Breast epithelium (tissue), 4 donors: ENCODE measurements at regions not wholly inside any gene's neighbourhood (a gene's known extent, or its start where the extent isn't known, plus 50 kb on each side); places are given as distances from the start of the nearest gene placed in this dataset.

Experiments used
- DNase-seq, 2 donors: peaks; one replicate each; pipeline ENCODE4 v3.0.0-alpha.2; 2019; ENCODE audit warnings: low spot score in 2 of 2
- H3K27ac ChIP-seq, 2 donors: fragments of 200-600 bp; sonication (generic) in 1 of 2; one replicate each; pipeline ENCODE4 v1.5.1; 2016 to 2019; ENCODE audit warnings: mild to moderate bottlenecking in 1 of 2
- H3K27me3 ChIP-seq, 2 donors: fragments of 200-600 bp; sonication (generic) in 1 of 2; one replicate each; pipeline versions ENCODE4 v1.5.1 to v1.6.0; 2017 to 2019; ENCODE audit warnings: control low read depth in 1 of 2, mild to moderate bottlenecking in 1 of 2
- H3K36me3 ChIP-seq: fragments of 200-600 bp; one replicate; pipeline ENCODE4 v1.5.1; 2019
- H3K4me1 ChIP-seq, 2 donors: fragments of 200-600 bp; sonication (generic); one replicate each; pipeline ENCODE4 v1.5.1; 2016 to 2019; ENCODE audit warnings: control low read depth in 1 of 2
- H3K4me3 ChIP-seq, 3 donors: fragments of 200-600 bp; sonication (generic); 1 replicate in 2 of 3; 2 replicates in 1 of 3; pipeline ENCODE4 v1.5.1; 2016 to 2019; ENCODE audit warnings: mild to moderate bottlenecking in 3 of 3, moderate library complexity in 2 of 3
- H3K9me3 ChIP-seq, 2 donors: fragments of 200-600 bp; sonication (generic) in 1 of 2; one replicate each; pipeline ENCODE4 v1.5.1; 2016 to 2019; ENCODE audit warnings: control low read depth in 1 of 2
- POLR2A ChIP-seq: fragments of 450-650 bp; IDR thresholded peaks from one replicate; pipeline ENCODE4 v1.6.1; 2016; ENCODE audit warnings: antibody characterized with exemption, mild to moderate bottlenecking, moderate library complexity
- POLR2AphosphoS5 ChIP-seq, 3 donors: sonication (generic); formaldehyde crosslinking; IDR thresholded peaks; one replicate each; pipeline ENCODE4 v1.6.1; 2017; ENCODE audit warnings: antibody characterized with exemption in 3 of 3
- intact Hi-C: fragments of 100-400 bp; cut with DNase I; formaldehyde crosslinking; loops from one replicate; pipeline ENCODE4 v1.15.1; 2023; ENCODE audit warnings: low total_unique reads
- TF ChIP-seq, protein P1 (sequence below), 3 donors: fragments of 450-650 bp; IDR thresholded peaks; one replicate each; pipeline ENCODE4 v1.5.1; 2016 to 2017; ENCODE audit warnings: antibody characterized with exemption in 3 of 3, mild to moderate bottlenecking in 3 of 3, moderate library complexity in 3 of 3

DNA sequence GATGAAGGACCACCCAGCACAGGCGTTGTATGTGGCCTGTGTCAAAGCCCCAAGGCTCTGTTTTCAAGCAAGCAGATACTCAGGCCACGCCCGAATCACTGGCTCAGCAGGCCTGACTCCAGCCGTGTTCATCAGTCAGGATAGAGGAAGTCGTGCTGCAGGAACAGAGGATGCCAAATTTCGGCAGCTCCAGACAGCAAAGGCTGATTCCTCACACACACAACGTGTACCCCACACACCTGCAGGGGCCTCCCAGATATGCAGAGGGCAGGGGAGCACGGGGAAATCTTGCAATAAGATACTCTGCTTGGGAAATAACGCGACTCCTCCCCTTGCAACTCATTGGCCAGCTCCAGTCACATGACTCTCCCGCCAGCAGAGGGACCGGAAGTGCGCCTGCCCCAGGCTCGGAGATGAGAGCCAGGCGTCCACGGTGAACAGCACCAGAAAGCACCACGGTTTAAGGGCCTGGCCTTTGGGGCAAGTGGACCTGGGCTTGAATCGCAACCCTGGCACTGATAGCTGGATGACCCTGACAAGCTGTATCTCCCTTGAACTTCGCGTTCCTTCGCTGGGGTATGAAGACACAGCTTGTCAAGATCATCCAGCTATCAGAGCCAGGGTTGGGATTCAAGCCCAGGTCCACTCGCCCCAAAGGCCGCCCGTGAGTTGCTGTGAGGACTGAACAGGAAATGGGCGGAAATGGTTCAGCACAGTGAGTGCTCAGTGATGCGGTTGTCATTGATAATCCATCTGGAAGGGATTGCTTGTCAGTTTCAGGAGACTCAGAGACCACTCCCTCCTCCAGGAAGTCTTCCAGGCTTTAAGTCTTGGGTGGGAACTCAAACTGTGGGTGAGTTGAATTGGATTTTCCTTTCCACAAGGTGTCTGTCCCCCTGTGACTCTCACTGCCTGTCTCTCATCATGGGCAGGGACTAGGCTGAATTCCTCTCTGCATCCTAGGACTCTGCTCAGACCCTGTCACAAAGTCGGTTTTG, 88.5 kb downstream of the MYEOV start:
- no peak overlapping the region for H3K27ac ChIP-seq
- intact Hi-C loops = no loop called here

DNA sequence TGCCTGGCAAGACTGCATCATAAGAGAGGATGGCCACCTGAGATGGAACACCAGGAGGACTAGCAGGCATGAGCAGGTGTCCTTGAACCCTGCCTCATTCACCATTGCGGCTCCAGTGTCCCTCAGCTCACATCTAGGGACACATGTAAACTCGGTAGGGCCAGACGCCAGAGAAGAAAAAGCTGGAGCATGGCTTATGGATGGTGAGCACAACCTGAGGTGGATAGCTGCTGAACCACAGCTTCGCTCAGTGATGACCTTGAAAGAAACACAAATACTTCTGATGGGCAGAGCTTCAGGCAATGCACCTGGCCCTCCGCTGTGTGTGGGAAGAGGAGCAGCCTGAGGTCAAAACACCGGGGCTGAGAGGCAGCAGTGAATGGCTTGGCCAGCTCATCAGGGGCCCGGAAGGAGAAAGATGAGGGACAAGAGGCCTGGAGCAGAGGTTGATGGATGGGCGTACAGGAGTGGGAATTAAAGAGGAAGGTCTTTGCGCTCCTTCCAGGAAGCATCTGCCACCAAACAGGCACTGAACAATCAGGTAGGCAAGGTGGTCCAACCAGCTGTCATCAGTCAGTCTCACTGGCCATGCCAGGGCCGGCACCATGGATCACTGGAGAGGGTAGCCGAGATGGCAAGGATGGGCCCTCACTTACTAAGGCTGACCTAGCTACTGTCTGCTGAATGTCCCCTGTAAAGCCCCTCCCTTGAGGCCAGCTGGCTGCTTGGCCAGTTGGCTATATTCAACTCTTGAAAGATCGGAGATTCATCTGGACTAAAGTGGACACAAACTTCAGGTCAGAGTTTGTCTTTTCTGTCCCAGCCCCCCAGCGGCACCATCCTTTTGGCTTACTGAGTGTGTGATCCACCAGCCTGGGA, 89.7 kb downstream of the MYEOV start:
- H3K9me3 ChIP-seq = peaks cover 10% of the 10 kb centered on the region in 2 donors
- intact Hi-C loops = no loop called here
- TF ChIP-seq, protein P1, sequence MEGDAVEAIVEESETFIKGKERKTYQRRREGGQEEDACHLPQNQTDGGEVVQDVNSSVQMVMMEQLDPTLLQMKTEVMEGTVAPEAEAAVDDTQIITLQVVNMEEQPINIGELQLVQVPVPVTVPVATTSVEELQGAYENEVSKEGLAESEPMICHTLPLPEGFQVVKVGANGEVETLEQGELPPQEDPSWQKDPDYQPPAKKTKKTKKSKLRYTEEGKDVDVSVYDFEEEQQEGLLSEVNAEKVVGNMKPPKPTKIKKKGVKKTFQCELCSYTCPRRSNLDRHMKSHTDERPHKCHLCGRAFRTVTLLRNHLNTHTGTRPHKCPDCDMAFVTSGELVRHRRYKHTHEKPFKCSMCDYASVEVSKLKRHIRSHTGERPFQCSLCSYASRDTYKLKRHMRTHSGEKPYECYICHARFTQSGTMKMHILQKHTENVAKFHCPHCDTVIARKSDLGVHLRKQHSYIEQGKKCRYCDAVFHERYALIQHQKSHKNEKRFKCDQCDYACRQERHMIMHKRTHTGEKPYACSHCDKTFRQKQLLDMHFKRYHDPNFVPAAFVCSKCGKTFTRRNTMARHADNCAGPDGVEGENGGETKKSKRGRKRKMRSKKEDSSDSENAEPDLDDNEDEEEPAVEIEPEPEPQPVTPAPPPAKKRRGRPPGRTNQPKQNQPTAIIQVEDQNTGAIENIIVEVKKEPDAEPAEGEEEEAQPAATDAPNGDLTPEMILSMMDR (IDR thresholded peaks at IDR 0.05) = no peak
- no peak for TF ChIP-seq POLR2A
- TF ChIP-seq POLR2AphosphoS5 (IDR thresholded peaks at IDR 0.05) = no peak
- H3K27me3 ChIP-seq = no peaks in the 10 kb centered on the region
- H3K36me3 ChIP-seq = no peaks in the 10 kb centered on the region
- H3K4me1 ChIP-seq = no peaks in the 10 kb centered on the region
- peak in 1 of 2 donors; percentile 41 for DNase-seq
- H3K4me3 ChIP-seq = no peak overlapping the region
- no peak overlapping the region for H3K27ac ChIP-seq

More for the DNA sequence above, 88.5 kb downstream of the MYEOV start:
- Histone ChIP-seq H3K4me3 (peak overlapping the region in 2 of 3 donors; percentile 11 to 28), H3K4me1 (no peaks in the 10 kb centered on the region), H3K27me3 (no peaks in the 10 kb centered on the region), H3K9me3 (peaks cover 0 to under 1% of the 10 kb centered on the region in 2 donors), H3K36me3 (no peaks in the 10 kb centered on the region)
- DNase-seq = peak in 1 of 2 donors; percentile 43
- TF ChIP-seq POLR2AphosphoS5 (IDR thresholded peaks at IDR 0.05) (no peak), POLR2A (no peak)
- TF ChIP-seq, protein P1 (IDR thresholded peaks at IDR 0.05) = no peak

DNA sequence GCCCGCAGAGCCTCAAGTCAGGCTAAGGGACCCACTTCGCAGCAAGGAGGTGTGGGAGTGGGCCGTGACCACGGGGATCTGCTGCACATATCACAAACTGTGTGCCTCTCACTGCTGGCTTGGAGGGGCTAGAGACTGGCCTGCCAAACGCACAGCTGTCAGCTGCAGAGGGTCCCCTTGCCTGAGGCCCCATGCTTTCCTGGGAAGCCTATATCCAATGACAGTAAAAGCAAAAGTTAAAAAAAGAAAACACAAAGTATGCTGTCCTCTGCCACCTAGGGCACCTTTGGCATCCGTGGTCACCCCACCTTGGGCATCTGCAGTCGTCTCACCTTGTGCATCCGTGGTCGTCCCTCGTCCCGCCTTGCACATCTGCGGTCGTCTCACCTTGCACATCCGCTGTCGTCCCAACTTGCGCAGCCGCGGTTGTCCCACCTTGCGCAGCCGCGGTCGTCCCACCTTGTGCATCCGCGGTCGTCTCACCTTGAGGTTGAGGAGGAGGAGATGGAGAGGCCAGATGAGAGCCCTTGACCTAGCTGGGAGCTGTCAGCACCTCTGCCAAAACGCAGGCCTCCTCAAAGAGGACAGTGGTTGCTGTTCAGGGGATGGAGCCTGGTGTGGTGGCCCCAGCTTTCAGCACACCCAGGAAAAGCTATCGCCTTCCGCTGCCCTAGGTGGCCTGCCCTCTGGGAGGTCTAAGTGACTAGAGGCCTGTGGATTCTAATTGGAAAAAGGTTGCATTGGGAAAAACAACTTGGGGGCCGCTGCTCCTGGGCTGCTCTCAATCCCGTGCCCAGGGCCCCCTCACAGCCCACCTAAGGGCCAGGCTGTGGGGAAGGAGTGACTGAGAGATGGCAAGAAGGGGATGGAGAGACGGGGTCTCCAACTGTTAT, 90.5 kb downstream of the MYEOV start:
- peak in 1 of 2 donors; percentile 48 for DNase-seq
- H3K36me3 ChIP-seq = no peaks in the 10 kb centered on the region
- intact Hi-C loops = no loop called here
- no peaks in the 10 kb centered on the region for H3K27me3 ChIP-seq
- H3K27ac ChIP-seq = no peak overlapping the region
- peaks cover 14 to 16% of the 10 kb centered on the region in 2 donors for H3K9me3 ChIP-seq
- H3K4me1 ChIP-seq = no peaks in the 10 kb centered on the region
- H3K4me3 ChIP-seq = no peak overlapping the region
- TF ChIP-seq, protein P1 (IDR thresholded peaks at IDR 0.05) = no peak
- TF ChIP-seq POLR2AphosphoS5 (IDR thresholded peaks at IDR 0.05) (no peak), POLR2A (no peak)

DNA sequence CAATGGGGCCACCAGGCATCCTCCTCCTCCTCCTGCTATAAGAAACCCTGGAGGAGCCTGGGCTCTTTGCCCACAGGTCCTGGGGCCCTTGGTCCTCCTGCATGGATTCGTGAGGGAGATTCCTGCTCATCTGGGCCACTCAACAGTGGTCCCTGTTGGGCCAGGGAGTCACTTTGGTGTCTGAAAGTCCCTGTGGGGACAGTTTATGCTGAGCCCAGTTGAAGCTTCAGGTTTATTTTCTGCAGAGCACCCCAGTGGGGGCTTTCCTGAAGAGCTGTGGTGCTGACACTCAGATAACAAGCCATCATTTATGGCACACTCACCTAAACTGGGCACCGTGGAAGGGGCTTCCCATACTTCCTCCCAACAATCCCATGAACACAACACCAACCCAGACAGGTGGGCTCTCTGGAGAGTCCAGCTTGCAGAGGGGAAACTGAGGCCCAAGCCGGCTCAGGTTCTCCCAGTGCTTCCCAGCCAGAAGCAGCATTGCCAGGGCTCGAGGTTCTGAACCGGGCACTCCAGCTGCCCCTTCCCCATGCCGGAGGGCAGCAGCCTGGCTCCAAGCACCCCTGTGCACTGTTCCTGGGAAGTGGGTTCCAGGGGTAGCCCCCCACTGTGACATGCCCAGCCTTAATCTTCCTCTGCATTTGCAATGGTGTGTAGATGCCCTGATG, 91.3 kb downstream of the MYEOV start:
- peak in 1 of 2 donors; percentile 40 for DNase-seq
- no peak overlapping the region for H3K4me3 ChIP-seq
- H3K36me3 ChIP-seq = no peaks in the 10 kb centered on the region
- H3K4me1 ChIP-seq = no peaks in the 10 kb centered on the region
- H3K27me3 ChIP-seq = no peaks in the 10 kb centered on the region
- intact Hi-C loops = no loop called here
- H3K9me3 ChIP-seq = peaks cover 14 to 16% of the 10 kb centered on the region in 2 donors
- TF ChIP-seq, protein P1 (IDR thresholded peaks at IDR 0.05) = no peak
- no peak for TF ChIP-seq POLR2AphosphoS5 (IDR thresholded peaks at IDR 0.05)
- TF ChIP-seq POLR2A = no peak
- H3K27ac ChIP-seq = no peak overlapping the region
